ENCODE measurements at regions not wholly inside any gene's neighbourhood (a gene's known extent, or its start where the extent isn't known, plus 50 kb on each side); places are given as distances from the start of the nearest gene placed in this dataset.

DNA sequence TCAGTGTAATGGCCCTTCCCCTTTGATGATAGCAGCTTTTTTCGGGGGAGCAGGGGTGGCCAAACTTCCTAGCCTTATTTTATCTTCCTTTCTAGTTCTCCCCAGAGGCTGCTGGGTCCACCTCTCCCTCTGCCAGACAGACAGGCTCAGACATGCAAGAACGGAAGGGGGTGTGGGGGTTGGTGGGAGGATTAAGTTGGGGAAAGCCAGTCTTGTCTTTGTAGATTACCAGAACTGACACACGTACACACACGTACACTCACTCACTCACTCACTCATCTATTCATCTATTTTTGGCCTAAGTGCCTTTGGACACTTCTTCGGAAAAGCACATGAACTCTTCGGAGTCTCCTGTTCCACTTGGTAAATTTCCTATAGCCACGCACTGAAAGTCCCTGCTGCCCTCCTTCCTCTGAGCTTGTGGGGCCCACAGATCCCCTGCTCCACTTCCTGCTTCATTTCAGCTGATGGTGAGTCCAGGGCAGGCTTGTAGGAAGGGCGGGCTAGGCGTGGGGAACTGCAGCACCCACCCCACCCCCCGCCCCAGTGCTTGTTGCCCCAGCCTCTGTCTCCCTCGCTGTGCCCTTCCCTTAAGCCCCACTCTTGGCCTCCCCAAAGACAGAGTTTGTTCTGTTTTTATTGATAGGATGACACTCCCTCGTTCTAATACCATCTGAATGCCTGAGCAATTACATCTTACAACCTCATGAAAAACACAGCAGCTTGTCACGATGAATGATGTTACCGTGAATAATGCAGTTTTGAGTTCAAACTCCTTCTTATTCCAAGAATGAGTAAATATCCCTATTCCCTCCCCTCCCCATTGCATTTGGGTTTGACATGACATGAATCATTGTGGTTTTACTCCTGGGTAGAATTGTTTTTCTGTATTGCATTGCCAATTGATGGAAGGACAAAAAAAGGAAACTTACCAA is 60.7 kb upstream of the ATP5PO start:
- TF ChIP-seq FOXA1 (IDR thresholded peaks at IDR 0.05) (no peak), LEF1 (IDR thresholded peaks at IDR 0.05; ENCODE audit: borderline replicate concordance) (no peak), L3MBTL2 (conservative IDR thresholded peaks at IDR 0.05) (no peak), FOXM1 (IDR thresholded peaks at IDR 0.05; ENCODE audit: borderline replicate concordance) (no peak), FOXK2 (IDR thresholded peaks at IDR 0.05) (no peak), SUZ12 (IDR thresholded peaks at IDR 0.05) (no peak), NFRKB (IDR thresholded peaks at IDR 0.05) (no peak), BHLHE40 (IDR thresholded peaks at IDR 0.05; ENCODE audit: borderline replicate concordance) (no peak), SP1 (IDR thresholded peaks at IDR 0.05) (no peak), ZNF384 (IDR thresholded peaks at IDR 0.05) (no peak)
- ChIA-PET POLR2A (interaction anchor here (1.0 to 1.4 kb wide), 2 partner anchors 14 to 97 kb away, joined by 3 to 4 read pairs; partner anchors contain the start of genes MRPS6 and SLC5A3), CTCF (interaction anchor here (0.6 kb wide), 1 partner anchor 553 kb away, joined by 7 read pairs; no protein-coding TSS in a partner anchor)
- DNase-seq (ENCODE audit: extremely low spot score) = no peak

DNA sequence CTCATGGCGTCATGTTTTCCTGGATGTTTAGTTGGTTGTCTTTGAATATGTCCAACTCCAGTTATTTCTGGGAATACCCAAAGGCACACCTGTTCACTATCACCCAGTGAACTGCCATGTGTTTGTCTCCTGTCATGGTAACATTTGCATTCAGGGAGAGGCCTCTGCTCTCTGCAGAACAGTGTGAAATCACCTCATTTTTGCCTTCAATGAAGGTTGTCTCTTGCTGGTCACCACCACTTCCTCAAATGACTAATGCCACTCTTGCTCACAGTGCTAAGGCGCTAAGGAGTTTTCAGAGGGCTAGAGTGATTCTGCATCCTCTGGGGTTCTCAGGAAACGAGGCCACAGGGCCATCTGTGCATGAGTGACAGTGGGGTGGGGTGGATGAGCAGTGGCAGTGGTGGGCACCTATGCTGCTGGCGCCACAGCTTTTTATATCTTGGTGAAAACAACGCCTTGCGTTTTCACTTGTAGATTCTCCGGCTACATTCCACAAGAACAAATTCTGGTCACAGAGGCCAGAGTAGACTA is 60.0 kb upstream of the ATP5PO start:
- CTCF ChIA-PET = no interaction called here
- no peak for TF ChIP-seq FOXA1 (IDR thresholded peaks at IDR 0.05)
- TF ChIP-seq SUZ12 (IDR thresholded peaks at IDR 0.05) = no peak
- no peak for TF ChIP-seq FOXM1 (IDR thresholded peaks at IDR 0.05; ENCODE audit: borderline replicate concordance)
- TF ChIP-seq L3MBTL2 (conservative IDR thresholded peaks at IDR 0.05) = no peak
- TF ChIP-seq NFRKB (IDR thresholded peaks at IDR 0.05) = no peak
- no peak for TF ChIP-seq FOXK2 (IDR thresholded peaks at IDR 0.05)
- no peak for TF ChIP-seq ZNF384 (IDR thresholded peaks at IDR 0.05)
- TF ChIP-seq LEF1 (IDR thresholded peaks at IDR 0.05; ENCODE audit: borderline replicate concordance) = no peak
- TF ChIP-seq ARNT (IDR thresholded peaks at IDR 0.05) = no peak
- TF ChIP-seq TARDBP (IDR thresholded peaks at IDR 0.05) = no peak
- TF ChIP-seq, protein P1, sequence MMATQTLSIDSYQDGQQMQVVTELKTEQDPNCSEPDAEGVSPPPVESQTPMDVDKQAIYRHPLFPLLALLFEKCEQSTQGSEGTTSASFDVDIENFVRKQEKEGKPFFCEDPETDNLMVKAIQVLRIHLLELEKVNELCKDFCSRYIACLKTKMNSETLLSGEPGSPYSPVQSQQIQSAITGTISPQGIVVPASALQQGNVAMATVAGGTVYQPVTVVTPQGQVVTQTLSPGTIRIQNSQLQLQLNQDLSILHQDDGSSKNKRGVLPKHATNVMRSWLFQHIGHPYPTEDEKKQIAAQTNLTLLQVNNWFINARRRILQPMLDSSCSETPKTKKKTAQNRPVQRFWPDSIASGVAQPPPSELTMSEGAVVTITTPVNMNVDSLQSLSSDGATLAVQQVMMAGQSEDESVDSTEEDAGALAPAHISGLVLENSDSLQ (IDR thresholded peaks at IDR 0.05) = no peak
- no peak for TF ChIP-seq BHLHE40 (IDR thresholded peaks at IDR 0.05; ENCODE audit: borderline replicate concordance)
- no peak for TF ChIP-seq SP1 (IDR thresholded peaks at IDR 0.05)
- no peak for TF ChIP-seq HDGF (IDR thresholded peaks at IDR 0.05; ENCODE audit: borderline replicate concordance)
- no peak for TF ChIP-seq CTBP1 (IDR thresholded peaks at IDR 0.05; ENCODE audit: borderline replicate concordance)
- no peak for TF ChIP-seq ELF4 (IDR thresholded peaks at IDR 0.05)
- DNase-seq (ENCODE audit: extremely low spot score) = no peak
- POLR2A ChIA-PET = interaction anchor here (1.0 kb wide), 1 partner anchor 13 kb away, joined by 3 read pairs; no protein-coding TSS in a partner anchor

DNA sequence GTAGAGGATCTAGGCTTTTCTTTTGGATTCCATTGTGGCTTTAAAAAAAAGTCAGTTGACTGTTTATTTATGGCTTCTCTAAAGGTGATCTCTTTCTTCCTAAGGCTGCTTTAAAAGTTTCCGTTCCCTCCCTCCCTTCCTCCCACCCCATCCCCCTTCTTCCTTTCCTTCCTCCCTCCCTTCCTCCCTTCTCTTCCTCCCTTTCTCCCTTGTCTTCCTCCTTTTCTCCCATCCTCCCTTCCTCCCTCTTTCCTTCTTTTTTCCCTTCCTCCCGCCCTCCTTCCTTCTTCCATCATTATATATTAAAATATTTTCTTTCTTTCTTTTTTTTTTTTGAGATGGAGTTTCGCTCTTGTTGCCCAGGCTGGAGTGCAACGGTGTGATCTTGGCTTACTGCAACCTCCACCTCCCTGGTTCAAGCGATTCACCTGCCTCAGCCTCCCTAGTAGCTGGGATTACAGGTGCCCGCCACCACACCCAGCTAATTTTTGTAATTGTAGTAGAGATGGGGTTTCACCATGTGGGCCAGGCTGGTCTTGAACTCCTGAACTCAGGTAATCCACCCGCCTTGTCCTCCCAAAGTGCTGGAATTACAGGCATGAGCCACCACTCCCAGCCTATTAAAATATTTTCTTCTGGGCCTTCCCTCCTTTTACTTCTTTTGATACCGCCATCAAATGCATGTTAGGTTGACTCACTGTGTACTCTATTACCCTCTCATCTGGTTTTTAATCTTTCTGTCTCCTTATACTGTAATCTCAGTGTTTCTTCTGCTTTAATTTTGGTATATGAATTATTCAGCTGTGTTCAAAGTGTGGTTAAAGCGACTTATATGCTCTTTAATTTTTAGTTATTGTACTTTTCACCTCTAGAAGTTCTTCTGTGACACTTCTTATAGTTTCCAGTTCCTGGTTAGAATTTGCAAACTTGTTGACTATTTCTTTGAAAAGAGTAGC is 59.2 kb upstream of the ATP5PO start:
- POLR2A ChIA-PET = no interaction called here
- CTCF ChIA-PET = no interaction called here

DNA sequence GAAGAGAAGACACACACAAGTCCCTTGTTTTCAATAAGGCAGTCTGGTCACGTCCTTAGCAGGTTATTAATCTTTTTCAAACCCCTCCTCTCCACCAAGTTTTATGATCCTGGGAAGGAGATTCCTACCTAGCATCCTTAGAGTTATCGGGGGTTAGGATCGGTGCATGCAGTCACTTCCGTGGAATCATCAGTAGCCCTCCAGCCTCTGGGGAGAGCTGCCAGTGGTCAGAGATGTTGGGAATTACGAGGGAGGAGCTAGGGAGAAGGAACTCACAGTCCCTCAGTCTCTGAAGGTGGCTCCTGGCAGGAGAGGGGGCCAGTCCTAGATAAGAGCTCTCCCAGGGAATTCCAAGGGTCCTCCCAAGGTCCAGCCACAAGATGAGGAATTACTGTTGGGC is 57.7 kb upstream of the ATP5PO start:
- TF ChIP-seq CTBP1 (IDR thresholded peaks at IDR 0.05; ENCODE audit: borderline replicate concordance) = no peak
- TF ChIP-seq FOXK2 (IDR thresholded peaks at IDR 0.05) = no peak
- no peak for TF ChIP-seq L3MBTL2 (conservative IDR thresholded peaks at IDR 0.05)
- no peak for TF ChIP-seq LEF1 (IDR thresholded peaks at IDR 0.05; ENCODE audit: borderline replicate concordance)
- TF ChIP-seq TARDBP (IDR thresholded peaks at IDR 0.05) = no peak
- TF ChIP-seq ELF4 (IDR thresholded peaks at IDR 0.05) = no peak
- TF ChIP-seq NFRKB (IDR thresholded peaks at IDR 0.05) = no peak
- no peak for TF ChIP-seq FOXA1 (IDR thresholded peaks at IDR 0.05)
- TF ChIP-seq, protein P1 (IDR thresholded peaks at IDR 0.05) = no peak
- ChIA-PET POLR2A (interaction anchor here (1.0 kb wide), 1 partner anchor 26 kb away, joined by 3 read pairs; no protein-coding TSS in a partner anchor), CTCF (no interaction called here)
- DNase-seq (ENCODE audit: extremely low spot score) = peak; percentile 3

More for the DNA sequence above, 59.2 kb upstream of the ATP5PO start:
- TF ChIP-seq TARDBP (IDR thresholded peaks at IDR 0.05) (no peak), FOXK2 (IDR thresholded peaks at IDR 0.05) (no peak), LEF1 (IDR thresholded peaks at IDR 0.05; ENCODE audit: borderline replicate concordance) (no peak), ELF4 (IDR thresholded peaks at IDR 0.05) (no peak), BHLHE40 (IDR thresholded peaks at IDR 0.05; ENCODE audit: borderline replicate concordance) (no peak), ARNT (IDR thresholded peaks at IDR 0.05) (no peak), NFRKB (IDR thresholded peaks at IDR 0.05) (no peak), CTBP1 (IDR thresholded peaks at IDR 0.05; ENCODE audit: borderline replicate concordance) (no peak), SUZ12 (IDR thresholded peaks at IDR 0.05) (no peak), SP1 (IDR thresholded peaks at IDR 0.05) (no peak), HDGF (IDR thresholded peaks at IDR 0.05; ENCODE audit: borderline replicate concordance) (no peak)
- TF ChIP-seq, protein P1 (IDR thresholded peaks at IDR 0.05) = no peak
- no peak for DNase-seq (ENCODE audit: extremely low spot score)

DNA sequence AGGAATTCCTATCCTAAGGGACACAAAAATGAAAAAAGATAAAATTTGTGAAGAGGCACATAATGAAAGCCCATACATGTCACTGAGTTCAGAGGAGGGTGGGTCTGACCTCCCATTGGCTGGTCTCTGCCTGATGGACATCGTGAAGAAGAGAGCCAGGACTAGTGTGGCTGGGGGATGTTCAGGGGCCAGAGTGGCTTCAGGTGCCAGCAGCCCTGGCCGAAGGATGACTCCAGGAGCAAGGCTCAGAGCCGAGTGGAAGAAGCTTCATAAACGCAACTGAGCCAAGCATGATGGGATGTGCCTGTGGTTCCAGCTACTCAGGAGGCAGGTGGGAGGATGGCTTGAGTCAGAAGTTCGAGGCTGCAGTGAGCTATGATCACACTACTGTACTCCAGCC is 56.9 kb upstream of the ATP5PO start:
- ChIA-PET POLR2A (no interaction called here), CTCF (no interaction called here)
- DNase-seq (ENCODE audit: extremely low spot score) = no peak
- TF ChIP-seq, protein P1 (IDR thresholded peaks at IDR 0.05) = no peak
- TF ChIP-seq FOXA1 (IDR thresholded peaks at IDR 0.05) (no peak), HDGF (IDR thresholded peaks at IDR 0.05; ENCODE audit: borderline replicate concordance) (no peak), TARDBP (IDR thresholded peaks at IDR 0.05) (no peak)
